ENCODE measurements at regions not wholly inside any gene's neighbourhood (a gene's known extent, or its start where the extent isn't known, plus 50 kb on each side); places are given as distances from the start of the nearest gene placed in this dataset.

- no peak overlapping the region for H3K4me3 ChIP-seq (ENCODE audit: low read depth, low read length)
- DNase-seq (ENCODE audit: low read depth) = no peak
Measured at GRCh38 chr4:122542411-122543236, 78.2 kb downstream of the IL21 start.

GRCh38 chr4:122541996-122542395 is 78.9 kb downstream of the IL21 start:
- Histone ChIP-seq H3K36me3 (ENCODE audit: control insufficient read depth, insufficient read depth, low read length) (no peaks in the 10 kb centered on the region), H3K27me3 (ENCODE audit: control insufficient read depth, insufficient read depth, low read length) (no peaks in the 10 kb centered on the region), H3K4me3 (ENCODE audit: low read depth, low read length) (no peak overlapping the region)
- no peak for TF ChIP-seq CTCF (IDR thresholded peaks at IDR 0.05; ENCODE audit: insufficient read depth, low read length, poor library complexity, severe bottlenecking)
- DNase-seq (ENCODE audit: low read depth) = no peak

More at GRCh38 chr4:122542411-122543236, 78.2 kb downstream of the IL21 start:
- no peaks in the 10 kb centered on the region for H3K27me3 ChIP-seq (ENCODE audit: control insufficient read depth, insufficient read depth, low read length)
- H3K36me3 ChIP-seq (ENCODE audit: control insufficient read depth, insufficient read depth, low read length) = no peaks in the 10 kb centered on the region
- no peak for TF ChIP-seq CTCF (IDR thresholded peaks at IDR 0.05; ENCODE audit: insufficient read depth, low read length, poor library complexity, severe bottlenecking)

GRCh38 chr4:122540838-122541237 is 80.0 kb downstream of the IL21 start:
- no peak for DNase-seq (ENCODE audit: low read depth)

GRCh38 chr4:122539861-122540465 is 80.9 kb downstream of the IL21 start:
- TF ChIP-seq CTCF (IDR thresholded peaks at IDR 0.05; ENCODE audit: insufficient read depth, low read length, poor library complexity, severe bottlenecking) = no peak
- DNase-seq (ENCODE audit: low read depth) = peak; percentile 37
- no peaks in the 10 kb centered on the region for H3K27me3 ChIP-seq (ENCODE audit: control insufficient read depth, insufficient read depth, low read length)
- no peaks in the 10 kb centered on the region for H3K36me3 ChIP-seq (ENCODE audit: control insufficient read depth, insufficient read depth, low read length)
- H3K4me3 ChIP-seq (ENCODE audit: low read depth, low read length) = no peak overlapping the region

More at GRCh38 chr4:122540838-122541237, 80.0 kb downstream of the IL21 start:
- Histone ChIP-seq H3K27me3 (ENCODE audit: control insufficient read depth, insufficient read depth, low read length) (no peaks in the 10 kb centered on the region), H3K36me3 (ENCODE audit: control insufficient read depth, insufficient read depth, low read length) (no peaks in the 10 kb centered on the region), H3K4me3 (ENCODE audit: low read depth, low read length) (no peak overlapping the region)
- no peak for TF ChIP-seq CTCF (IDR thresholded peaks at IDR 0.05; ENCODE audit: insufficient read depth, low read length, poor library complexity, severe bottlenecking)

- Histone ChIP-seq H3K36me3 (ENCODE audit: control insufficient read depth, insufficient read depth, low read length) (no peaks in the 10 kb centered on the region), H3K4me3 (ENCODE audit: low read depth, low read length) (no peak overlapping the region), H3K27me3 (ENCODE audit: control insufficient read depth, insufficient read depth, low read length) (no peaks in the 10 kb centered on the region)
- TF ChIP-seq CTCF (IDR thresholded peaks at IDR 0.05; ENCODE audit: insufficient read depth, low read length, poor library complexity, severe bottlenecking) = no peak
- no peak for DNase-seq (ENCODE audit: low read depth)
Measured at GRCh38 chr4:122537388-122538135, 81.0 kb upstream of the IL2 start.

Data from kidney epithelial cell (primary cell).